Mesodermal cell (in vitro differentiated cells): ENCODE measurements at regions not wholly inside any gene's neighbourhood (a gene's known extent, or its start where the extent isn't known, plus 50 kb on each side); places are given as distances from the start of the nearest gene placed in this dataset.

ENCODE experiments used
- H3K27ac ChIP-seq: 2 replicates; pipeline ENCODE4 v1.7.0; 2013; ENCODE audit warnings: mild to moderate bottlenecking, low read depth, low read length, moderate library complexity; ENCODE audit not compliant: severe bottlenecking
- H3K36me3 ChIP-seq: 2 replicates; pipeline ENCODE4 v1.7.1; 2013; ENCODE audit warnings: mild to moderate bottlenecking, low read length, moderate library complexity; ENCODE audit not compliant: control insufficient read depth, insufficient read depth
- H3K4me1 ChIP-seq: one replicate; pipeline ENCODE4 v1.7.1; 2013; ENCODE audit warnings: mild to moderate bottlenecking, low read length; ENCODE audit not compliant: insufficient read depth, control insufficient read depth, poor library complexity, severe bottlenecking
- H3K4me3 ChIP-seq: 2 replicates; pipeline ENCODE4 v1.7.0; 2013; ENCODE audit warnings: low read length, control low read depth, mild to moderate bottlenecking; ENCODE audit not compliant: insufficient read depth, poor library complexity, severe bottlenecking; ENCODE audit errors: extremely low read depth
- H3K9me3 ChIP-seq: 2 replicates; pipeline ENCODE4 v1.7.1; 2013; ENCODE audit warnings: mild to moderate bottlenecking, low read length, moderate library complexity; ENCODE audit not compliant: control insufficient read depth
- WGBS, 2 experiments: methylation state at CpG; one replicate each; pipeline ENCODE4 v1.1.5; 2013; ENCODE audit warnings: missing lambda C conversion rate in 2 of 2; ENCODE audit not compliant: insufficient coverage in 2 of 2; 5-methylcytosine and 5-hydroxymethylcytosine counted together

- no peaks in the 10 kb centered on the region for H3K9me3 ChIP-seq
- no peak overlapping the region for H3K4me3 ChIP-seq
- H3K27ac ChIP-seq: no peak overlapping the region
- no peaks in the 10 kb centered on the region for H3K36me3 ChIP-seq
- peaks cover 19% of the 10 kb centered on the region for H3K4me1 ChIP-seq
- WGBS, 2 experiments: 79 to 90% methylated on average over 2 of the region's 3 CpGs
These were observed 219.5 kb downstream of the SOX11 start for GRCh38 chr2:5911718-5912117.

- H3K27ac ChIP-seq: no peak overlapping the region
- 48 to 52% methylated on average over 8 of the region's 9 CpGs for WGBS, 2 experiments
These were observed 221.7 kb downstream of the SOX11 start for GRCh38 chr2:5913711-5914395.

GRCh38 chr2:5914811-5915611 is 222.8 kb downstream of the SOX11 start:
- H3K9me3 ChIP-seq: peaks cover 9% of the 10 kb centered on the region
- 20 to 50% methylated on average over 1 to 5 of the region's 7 CpGs for WGBS, 2 experiments
- peaks cover 19% of the 10 kb centered on the region for H3K4me1 ChIP-seq
- peak overlapping the region; percentile 83 for H3K27ac ChIP-seq
- no peaks in the 10 kb centered on the region for H3K36me3 ChIP-seq
- no peak overlapping the region for H3K4me3 ChIP-seq

More at GRCh38 chr2:5913711-5914395, 221.7 kb downstream of the SOX11 start:
- Histone ChIP-seq H3K4me3 (no peak overlapping the region), H3K36me3 (no peaks in the 10 kb centered on the region), H3K4me1 (peaks cover 19% of the 10 kb centered on the region), H3K9me3 (peaks cover 4% of the 10 kb centered on the region)

DNA sequence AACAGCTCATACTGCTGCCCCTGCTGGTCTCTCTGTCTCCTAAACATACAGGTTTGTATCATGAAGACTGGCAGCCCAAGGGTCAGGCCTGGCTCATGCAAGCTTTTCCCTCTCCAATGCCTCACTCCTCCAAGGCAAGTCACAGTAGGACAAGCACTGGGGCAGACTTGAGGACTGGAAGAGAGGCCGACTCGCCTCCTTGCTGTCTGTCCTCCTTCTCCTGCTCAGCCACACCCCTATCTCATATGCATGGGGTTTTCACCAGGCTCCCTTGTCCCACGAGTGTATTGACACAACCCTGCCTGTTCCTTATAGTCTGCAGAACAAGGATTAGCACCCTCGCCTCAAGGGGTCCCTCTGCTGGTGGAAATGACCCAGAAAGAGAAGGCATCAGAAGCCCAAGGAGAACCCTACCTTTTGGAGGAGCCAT is 223.7 kb downstream of the SOX11 start:
- Histone ChIP-seq H3K36me3 (no peaks in the 10 kb centered on the region), H3K4me1 (peaks cover 19% of the 10 kb centered on the region), H3K27ac (peak overlapping the region; percentile 83), H3K4me3 (no peak overlapping the region), H3K9me3 (peaks cover 9% of the 10 kb centered on the region)
- 26 to 70% methylated on average over 2 of the region's 4 CpGs for WGBS, 2 experiments

GRCh38 chr2:5921081-5921642 is 229.0 kb downstream of the SOX11 start:
- H3K4me3 ChIP-seq: no peak overlapping the region

GRCh38 chr2:5923957-5924945 is 232.1 kb downstream of the SOX11 start:
- Histone ChIP-seq H3K36me3 (no peaks in the 10 kb centered on the region), H3K9me3 (peaks cover 3% of the 10 kb centered on the region), H3K27ac (no peak overlapping the region), H3K4me3 (no peak overlapping the region), H3K4me1 (no peaks in the 10 kb centered on the region)
- WGBS, 2 experiments: 94% methylated on average over 6 to 9 of the region's 12 CpGs

More at GRCh38 chr2:5921081-5921642, 229.0 kb downstream of the SOX11 start:
- 89 to 100% methylated on average over 2 to 4 of the region's 8 CpGs for WGBS, 2 experiments
- Histone ChIP-seq H3K27ac (no peak overlapping the region), H3K9me3 (peaks cover 9% of the 10 kb centered on the region), H3K36me3 (no peaks in the 10 kb centered on the region), H3K4me1 (no peaks in the 10 kb centered on the region)

DNA sequence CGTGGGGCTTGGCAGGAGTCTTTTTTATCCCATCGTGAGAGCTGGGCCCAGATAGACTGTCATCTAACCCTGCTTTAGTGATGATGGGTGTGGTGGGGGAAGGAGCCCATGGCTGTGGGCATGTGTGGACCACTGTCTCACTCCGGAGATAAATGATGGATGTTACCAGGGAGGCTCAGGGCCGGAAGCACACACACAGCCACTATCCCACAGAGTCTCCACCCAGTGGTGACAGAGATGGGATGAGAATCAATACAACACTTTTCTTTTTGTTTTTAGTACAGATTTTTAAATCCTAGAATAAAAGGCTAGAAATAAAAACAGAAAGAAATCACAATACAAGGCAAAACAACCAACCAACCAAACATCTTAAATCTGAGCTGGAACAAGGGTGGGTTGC is 233.4 kb downstream of the SOX11 start:
- Histone ChIP-seq H3K36me3 (no peaks in the 10 kb centered on the region), H3K27ac (no peak overlapping the region), H3K4me3 (no peak overlapping the region), H3K4me1 (no peaks in the 10 kb centered on the region), H3K9me3 (no peaks in the 10 kb centered on the region)
- WGBS, 2 experiments: 88 to 100% methylated on average over 1 to 2 of the region's 4 CpGs

DNA sequence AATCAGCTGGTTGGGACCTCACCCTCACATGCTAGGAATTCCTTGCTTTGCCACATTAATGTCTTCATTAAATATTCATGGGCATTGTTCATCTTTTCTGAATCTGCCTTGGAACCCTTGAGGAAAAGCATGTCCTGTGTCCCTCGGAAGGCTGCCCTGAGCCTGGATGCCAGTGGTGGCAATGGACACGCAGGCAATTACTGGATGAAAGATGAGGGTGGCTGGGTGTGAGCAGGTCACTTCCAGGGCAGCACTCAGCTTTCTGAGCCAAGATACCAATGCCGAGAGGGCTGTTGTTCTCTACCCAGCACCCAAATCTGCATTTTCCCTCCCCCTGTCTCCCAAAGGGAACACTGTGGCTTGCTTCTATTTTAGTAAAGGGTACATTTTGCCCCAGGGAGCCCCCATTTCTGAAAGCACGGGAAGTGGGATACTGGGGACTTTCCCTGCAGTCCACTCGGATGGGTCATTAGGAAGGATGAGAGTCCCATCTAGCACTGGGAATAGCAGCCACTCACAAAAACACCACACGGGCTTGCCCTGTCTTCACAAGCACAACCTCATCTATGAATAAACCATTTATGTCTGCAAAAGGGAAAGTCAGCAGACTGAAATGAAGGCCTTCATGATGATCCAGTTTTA is 234.8 kb downstream of the SOX11 start:
- no peaks in the 10 kb centered on the region for H3K9me3 ChIP-seq
- 92% methylated on average over 2 of the region's 6 CpGs; no CpG with 5 or more reads in 1 of the 2 experiments for WGBS, 2 experiments
- no peak overlapping the region for H3K27ac ChIP-seq
- no peaks in the 10 kb centered on the region for H3K36me3 ChIP-seq
- no peak overlapping the region for H3K4me3 ChIP-seq
- H3K4me1 ChIP-seq: no peaks in the 10 kb centered on the region

- H3K4me1 ChIP-seq: peaks cover 8% of the 10 kb centered on the region
- H3K27ac ChIP-seq: no peak overlapping the region
- 89 to 94% methylated on average over 25 of the region's 25 CpGs for WGBS, 2 experiments
- H3K36me3 ChIP-seq: no peaks in the 10 kb centered on the region
- no peaks in the 10 kb centered on the region for H3K9me3 ChIP-seq
- no peak overlapping the region for H3K4me3 ChIP-seq
These were observed 240.6 kb downstream of the SOX11 start for GRCh38 chr2:5932556-5933469.
